D721Med (cell line): ENCODE measurements at regions not wholly inside any gene's neighbourhood (a gene's known extent, or its start where the extent isn't known, plus 50 kb on each side); places are given as distances from the start of the nearest gene placed in this dataset.

Source experiments
- DNase-seq: peaks from one replicate; pipeline ENCODE4 v3.0.0; 2011; ENCODE audit warnings: low spot score; ENCODE audit not compliant: insufficient read length
- FAIRE-seq: peaks from 2 replicates; lab custom pipeline; 2011; peaks lifted over from hg19 to GRCh38; lab: Jason Lieb, UNC
- TF ChIP-seq, protein P1 (sequence below): IDR thresholded peaks from 2 replicates; pipeline ENCODE4 v1.5.1; 2012; ENCODE audit warnings: mild to moderate bottlenecking, control low read depth; ENCODE audit not compliant: insufficient read depth; ENCODE audit errors: missing control alignments

DNA sequence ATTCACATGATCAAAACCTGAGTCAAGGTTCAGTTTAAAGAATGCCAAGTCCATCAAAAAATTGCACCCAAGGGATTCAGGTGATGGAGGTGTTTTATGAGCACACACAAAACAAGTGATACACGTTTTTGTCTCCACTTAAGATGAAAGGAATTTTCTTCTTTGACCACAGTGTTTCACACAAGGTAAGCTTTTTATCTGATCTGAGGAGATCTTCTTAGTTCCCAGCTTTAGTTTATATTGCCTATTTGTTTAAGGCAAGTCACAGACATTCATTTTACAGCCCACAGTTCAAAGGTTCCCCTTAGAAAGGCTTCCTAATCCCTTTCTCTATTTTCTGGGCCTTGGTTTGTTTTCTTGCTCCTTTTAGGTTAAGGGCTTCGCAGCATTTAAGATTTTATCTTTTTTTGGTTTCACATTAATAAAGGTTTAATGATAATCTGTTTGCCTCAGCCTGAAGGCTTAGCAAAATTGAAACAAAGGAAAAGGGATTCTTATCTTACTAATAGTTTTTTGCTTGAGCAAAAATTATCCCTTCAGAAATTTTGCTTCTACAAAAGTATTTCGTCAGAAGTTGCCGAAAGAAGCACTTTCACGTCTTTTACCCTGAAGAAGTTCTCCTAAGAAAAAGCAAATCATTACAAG is 420.5 kb upstream of the NAALADL2 start:
- FAIRE-seq (no peak), DNase-seq (no peak)
- TF ChIP-seq, protein P1, sequence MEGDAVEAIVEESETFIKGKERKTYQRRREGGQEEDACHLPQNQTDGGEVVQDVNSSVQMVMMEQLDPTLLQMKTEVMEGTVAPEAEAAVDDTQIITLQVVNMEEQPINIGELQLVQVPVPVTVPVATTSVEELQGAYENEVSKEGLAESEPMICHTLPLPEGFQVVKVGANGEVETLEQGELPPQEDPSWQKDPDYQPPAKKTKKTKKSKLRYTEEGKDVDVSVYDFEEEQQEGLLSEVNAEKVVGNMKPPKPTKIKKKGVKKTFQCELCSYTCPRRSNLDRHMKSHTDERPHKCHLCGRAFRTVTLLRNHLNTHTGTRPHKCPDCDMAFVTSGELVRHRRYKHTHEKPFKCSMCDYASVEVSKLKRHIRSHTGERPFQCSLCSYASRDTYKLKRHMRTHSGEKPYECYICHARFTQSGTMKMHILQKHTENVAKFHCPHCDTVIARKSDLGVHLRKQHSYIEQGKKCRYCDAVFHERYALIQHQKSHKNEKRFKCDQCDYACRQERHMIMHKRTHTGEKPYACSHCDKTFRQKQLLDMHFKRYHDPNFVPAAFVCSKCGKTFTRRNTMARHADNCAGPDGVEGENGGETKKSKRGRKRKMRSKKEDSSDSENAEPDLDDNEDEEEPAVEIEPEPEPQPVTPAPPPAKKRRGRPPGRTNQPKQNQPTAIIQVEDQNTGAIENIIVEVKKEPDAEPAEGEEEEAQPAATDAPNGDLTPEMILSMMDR, result no peak

- no peak for FAIRE-seq
- DNase-seq, result no peak
- TF ChIP-seq, protein P1, result no peak
Observed at GRCh38 chr3:174439331-174440252, 419.5 kb upstream of the NAALADL2 start.

DNA sequence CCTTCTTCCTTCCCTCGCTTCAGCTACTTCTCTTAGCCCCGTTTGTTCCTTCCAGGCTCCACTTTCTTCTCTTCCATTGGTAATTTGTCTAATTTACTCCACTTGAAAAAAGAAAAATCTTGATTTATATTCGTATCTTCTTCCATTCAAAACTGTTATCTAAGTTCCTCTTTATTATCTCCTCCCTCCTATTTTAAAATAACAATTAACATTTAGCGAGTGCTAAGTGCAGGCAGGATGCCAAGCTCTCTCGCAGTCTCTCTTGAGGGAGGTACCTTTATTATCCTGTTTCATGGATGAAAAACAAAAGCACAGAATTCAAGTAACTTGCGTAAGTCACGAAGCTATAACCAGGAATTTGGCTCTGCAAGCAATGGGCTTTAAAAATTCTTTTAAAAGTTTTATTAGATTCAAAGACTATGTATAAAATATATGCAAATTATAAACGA is 418.9 kb upstream of the NAALADL2 start:
- no peak for DNase-seq
- FAIRE-seq, result peak; percentile 53
- TF ChIP-seq, protein P1, result no peak

- DNase-seq (no peak), FAIRE-seq (no peak)
- TF ChIP-seq, protein P1, result no peak
Observed at GRCh38 chr3:174440741-174441587, 418.2 kb upstream of the NAALADL2 start.

GRCh38 chr3:174441588-174442301 is 417.4 kb upstream of the NAALADL2 start:
- TF ChIP-seq, protein P1, result no peak
- DNase-seq (no peak), FAIRE-seq (no peak)

- no peak for FAIRE-seq
- TF ChIP-seq, protein P1, result no peak
- DNase-seq, result no peak
Observed at GRCh38 chr3:174442302-174442682, 416.8 kb upstream of the NAALADL2 start.
